ENCODE measurements at regions not wholly inside any gene's neighbourhood (a gene's known extent, or its start where the extent isn't known, plus 50 kb on each side); places are given as distances from the start of the nearest gene placed in this dataset.

- no peak overlapping the region for H3K9ac ChIP-seq (ENCODE audit: low read length)
These were observed 170.5 kb downstream of the IRS2 start for GRCh38 chr13:109615721-109616420.

GRCh38 chr13:109611912-109612691 is 174.3 kb downstream of the IRS2 start:
- Histone ChIP-seq H3K9ac (ENCODE audit: low read length) (no peak overlapping the region), H3K36me3 (ENCODE audit: control insufficient read depth, insufficient read depth, low read length, severe bottlenecking) (no peaks in the 10 kb centered on the region), H3K4me3 (ENCODE audit: low read length) (no peak overlapping the region), H3K27me3 (replicated peaks; ENCODE audit: control insufficient read depth, insufficient read depth, low read length) (no peaks in the 10 kb centered on the region), H3K4me1 (ENCODE audit: control insufficient read depth, insufficient read depth, low read length) (no peaks in the 10 kb centered on the region), H3K9me3 (ENCODE audit: control insufficient read depth, low read length) (peaks cover 4% of the 10 kb centered on the region)
- no peak for DNase-seq (ENCODE audit: low read depth)

More at GRCh38 chr13:109615721-109616420, 170.5 kb downstream of the IRS2 start:
- H3K27me3 ChIP-seq (replicated peaks; ENCODE audit: control insufficient read depth, insufficient read depth, low read length) = no peaks in the 10 kb centered on the region
- DNase-seq (ENCODE audit: low read depth) = peak; percentile 15
- no peaks in the 10 kb centered on the region for H3K36me3 ChIP-seq (ENCODE audit: control insufficient read depth, insufficient read depth, low read length, severe bottlenecking)
- no peak overlapping the region for H3K4me3 ChIP-seq (ENCODE audit: low read length)
- H3K9me3 ChIP-seq (ENCODE audit: control insufficient read depth, low read length) = peaks cover 4% of the 10 kb centered on the region
- H3K4me1 ChIP-seq (ENCODE audit: control insufficient read depth, insufficient read depth, low read length) = peaks cover 3% of the 10 kb centered on the region

- H3K36me3 ChIP-seq (ENCODE audit: control insufficient read depth, insufficient read depth, low read length, severe bottlenecking) = no peaks in the 10 kb centered on the region
- peaks cover 6% of the 10 kb centered on the region for H3K4me1 ChIP-seq (ENCODE audit: control insufficient read depth, insufficient read depth, low read length)
- no peak overlapping the region for H3K9ac ChIP-seq (ENCODE audit: low read length)
- no peak overlapping the region for H3K4me3 ChIP-seq (ENCODE audit: low read length)
- DNase-seq (ENCODE audit: low read depth) = no peak
- peaks cover 4% of the 10 kb centered on the region for H3K9me3 ChIP-seq (ENCODE audit: control insufficient read depth, low read length)
- no peaks in the 10 kb centered on the region for H3K27me3 ChIP-seq (replicated peaks; ENCODE audit: control insufficient read depth, insufficient read depth, low read length)
These were observed 175.9 kb downstream of the IRS2 start for GRCh38 chr13:109610517-109610916.

GRCh38 chr13:109608503-109608902 is 177.9 kb downstream of the IRS2 start:
- H3K4me1 ChIP-seq (ENCODE audit: control insufficient read depth, insufficient read depth, low read length) = peaks cover 6% of the 10 kb centered on the region
- no peak overlapping the region for H3K4me3 ChIP-seq (ENCODE audit: low read length)
- H3K9me3 ChIP-seq (ENCODE audit: control insufficient read depth, low read length) = no peaks in the 10 kb centered on the region
- no peaks in the 10 kb centered on the region for H3K27me3 ChIP-seq (replicated peaks; ENCODE audit: control insufficient read depth, insufficient read depth, low read length)
- no peaks in the 10 kb centered on the region for H3K36me3 ChIP-seq (ENCODE audit: control insufficient read depth, insufficient read depth, low read length, severe bottlenecking)
- H3K9ac ChIP-seq (ENCODE audit: low read length) = no peak overlapping the region
- no peak for DNase-seq (ENCODE audit: low read depth)

GRCh38 chr13:109608059-109608458 is 178.3 kb downstream of the IRS2 start:
- no peak for DNase-seq (ENCODE audit: low read depth)
- Histone ChIP-seq H3K9ac (ENCODE audit: low read length) (no peak overlapping the region), H3K27me3 (replicated peaks; ENCODE audit: control insufficient read depth, insufficient read depth, low read length) (no peaks in the 10 kb centered on the region), H3K4me1 (ENCODE audit: control insufficient read depth, insufficient read depth, low read length) (peaks cover 6% of the 10 kb centered on the region), H3K9me3 (ENCODE audit: control insufficient read depth, low read length) (no peaks in the 10 kb centered on the region), H3K36me3 (ENCODE audit: control insufficient read depth, insufficient read depth, low read length, severe bottlenecking) (no peaks in the 10 kb centered on the region), H3K4me3 (ENCODE audit: low read length) (no peak overlapping the region)

GRCh38 chr13:109606520-109606919 is 179.9 kb downstream of the IRS2 start:
- no peak overlapping the region for H3K9ac ChIP-seq (ENCODE audit: low read length)
- H3K36me3 ChIP-seq (ENCODE audit: control insufficient read depth, insufficient read depth, low read length, severe bottlenecking) = no peaks in the 10 kb centered on the region
- no peaks in the 10 kb centered on the region for H3K27me3 ChIP-seq (replicated peaks; ENCODE audit: control insufficient read depth, insufficient read depth, low read length)
- H3K9me3 ChIP-seq (ENCODE audit: control insufficient read depth, low read length) = no peaks in the 10 kb centered on the region
- H3K4me1 ChIP-seq (ENCODE audit: control insufficient read depth, insufficient read depth, low read length) = peaks cover 6% of the 10 kb centered on the region
- H3K4me3 ChIP-seq (ENCODE audit: low read length) = no peak overlapping the region
- peak; percentile 82 for DNase-seq (ENCODE audit: low read depth)

GRCh38 chr13:109605846-109606245 is 180.5 kb downstream of the IRS2 start:
- Histone ChIP-seq H3K4me1 (ENCODE audit: control insufficient read depth, insufficient read depth, low read length) (peaks cover 6% of the 10 kb centered on the region), H3K27me3 (replicated peaks; ENCODE audit: control insufficient read depth, insufficient read depth, low read length) (no peaks in the 10 kb centered on the region), H3K9ac (ENCODE audit: low read length) (no peak overlapping the region), H3K9me3 (ENCODE audit: control insufficient read depth, low read length) (no peaks in the 10 kb centered on the region), H3K4me3 (ENCODE audit: low read length) (no peak overlapping the region), H3K36me3 (ENCODE audit: control insufficient read depth, insufficient read depth, low read length, severe bottlenecking) (no peaks in the 10 kb centered on the region)
- peak; percentile 70 for DNase-seq (ENCODE audit: low read depth)

- Histone ChIP-seq H3K27me3 (replicated peaks; ENCODE audit: control insufficient read depth, insufficient read depth, low read length) (no peaks in the 10 kb centered on the region), H3K9ac (ENCODE audit: low read length) (no peak overlapping the region), H3K4me1 (ENCODE audit: control insufficient read depth, insufficient read depth, low read length) (peaks cover 6% of the 10 kb centered on the region), H3K36me3 (ENCODE audit: control insufficient read depth, insufficient read depth, low read length, severe bottlenecking) (no peaks in the 10 kb centered on the region), H3K9me3 (ENCODE audit: control insufficient read depth, low read length) (no peaks in the 10 kb centered on the region), H3K4me3 (ENCODE audit: low read length) (no peak overlapping the region)
- no peak for DNase-seq (ENCODE audit: low read depth)
These were observed 181.5 kb downstream of the IRS2 start for GRCh38 chr13:109604894-109605293.

GRCh38 chr13:109602356-109602755 is 184.0 kb downstream of the IRS2 start:
- no peak for DNase-seq (ENCODE audit: low read depth)
- Histone ChIP-seq H3K4me1 (ENCODE audit: control insufficient read depth, insufficient read depth, low read length) (peaks cover 6% of the 10 kb centered on the region), H3K27me3 (replicated peaks; ENCODE audit: control insufficient read depth, insufficient read depth, low read length) (no peaks in the 10 kb centered on the region), H3K36me3 (ENCODE audit: control insufficient read depth, insufficient read depth, low read length, severe bottlenecking) (no peaks in the 10 kb centered on the region), H3K9ac (ENCODE audit: low read length) (no peak overlapping the region), H3K9me3 (ENCODE audit: control insufficient read depth, low read length) (no peaks in the 10 kb centered on the region), H3K4me3 (ENCODE audit: low read length) (no peak overlapping the region)

GRCh38 chr13:109599901-109600657 is 186.3 kb downstream of the IRS2 start:
- Histone ChIP-seq H3K27me3 (replicated peaks; ENCODE audit: control insufficient read depth, insufficient read depth, low read length) (no peaks in the 10 kb centered on the region), H3K9me3 (ENCODE audit: control insufficient read depth, low read length) (no peaks in the 10 kb centered on the region), H3K4me1 (ENCODE audit: control insufficient read depth, insufficient read depth, low read length) (peaks cover 3% of the 10 kb centered on the region), H3K36me3 (ENCODE audit: control insufficient read depth, insufficient read depth, low read length, severe bottlenecking) (no peaks in the 10 kb centered on the region), H3K4me3 (ENCODE audit: low read length) (no peak overlapping the region), H3K9ac (ENCODE audit: low read length) (no peak overlapping the region)
- no peak for DNase-seq (ENCODE audit: low read depth)

GRCh38 chr13:109595471-109595870 is 190.9 kb downstream of the IRS2 start:
- H3K9me3 ChIP-seq (ENCODE audit: control insufficient read depth, low read length) = no peaks in the 10 kb centered on the region
- no peak overlapping the region for H3K4me3 ChIP-seq (ENCODE audit: low read length)
- H3K4me1 ChIP-seq (ENCODE audit: control insufficient read depth, insufficient read depth, low read length) = peaks cover 6% of the 10 kb centered on the region
- H3K27me3 ChIP-seq (replicated peaks; ENCODE audit: control insufficient read depth, insufficient read depth, low read length) = peaks cover 2% of the 10 kb centered on the region
- H3K36me3 ChIP-seq (ENCODE audit: control insufficient read depth, insufficient read depth, low read length, severe bottlenecking) = no peaks in the 10 kb centered on the region
- peak; percentile 52 for DNase-seq (ENCODE audit: low read depth)
- no peak overlapping the region for H3K9ac ChIP-seq (ENCODE audit: low read length)
